ENCODE measurements at regions not wholly inside any gene's neighbourhood (a gene's known extent, or its start where the extent isn't known, plus 50 kb on each side); places are given as distances from the start of the nearest gene placed in this dataset.

GRCh38 chr17:71769850-71770249 lies 351.0 kb upstream of the SOX9 start:
- no peaks in the 10 kb centered on the region for H3K36me3 ChIP-seq (replicated peaks in 1 of 2; ENCODE audit: control extremely low read depth in 1 of 2, control insufficient read depth in 1 of 2, extremely low read depth in 1 of 2, insufficient read depth in 2 of 2, low read length in 1 of 2)
- H3K27me3 ChIP-seq (replicated peaks in 1 of 4; ENCODE audit: control extremely low read depth in 1 of 4, control insufficient read depth in 3 of 4, insufficient read depth in 4 of 4, low read length in 3 of 4): no peaks in the 10 kb centered on the region
- intact Hi-C loops (cut with micrococcal nuclease): no loop called here
- ATAC-seq (ENCODE audit: low read depth) (no peak), DNase-seq (no peak)
- no peak overlapping the region for H2AFZ ChIP-seq (ENCODE audit: insufficient read depth, low read depth, low read length, poor library complexity, severe bottlenecking)
- TF ChIP-seq CTCF (IDR thresholded peaks at IDR 0.05): no peak
- no peak for TF ChIP-seq EZH2 (IDR thresholded peaks at IDR 0.05; ENCODE audit: borderline replicate concordance, insufficient read depth, low read depth, low read length, poor library complexity, severe bottlenecking)
- H3K4me3 ChIP-seq (ENCODE audit: control extremely low read depth in 1 of 5, extremely low read depth in 1 of 5, insufficient read depth in 1 of 5, low read depth in 2 of 5, low read length in 4 of 5): no peak overlapping the region
- 80% methylated on average over 1 of the region's 2 CpGs for WGBS (ENCODE audit: insufficient coverage)
- no peak overlapping the region for H3K27ac Mint-ChIP-seq
- H3K9me3 Mint-ChIP-seq (ENCODE audit: insufficient read depth): no peaks in the 10 kb centered on the region
- no peaks in the 10 kb centered on the region for H3K4me1 Mint-ChIP-seq
- ChIA-PET CTCF (no interaction called here), POLR2A (no interaction called here)
- no peak overlapping the region for H3K9ac ChIP-seq (ENCODE audit: low read length)
- no peaks in the 10 kb centered on the region for H3K79me2 ChIP-seq (ENCODE audit: control insufficient read depth, insufficient read depth, low read length)
- H3K27ac ChIP-seq (ENCODE audit: low read length in 2 of 2): no peak overlapping the region
- H3K4me2 ChIP-seq (replicated peaks; ENCODE audit: low read depth, low read length, poor library complexity, severe bottlenecking): no peak overlapping the region
- no peaks in the 10 kb centered on the region for H3K27me3 Mint-ChIP-seq
- H4K20me1 ChIP-seq (ENCODE audit: control insufficient read depth, insufficient read depth, low read length, poor library complexity, severe bottlenecking): no peaks in the 10 kb centered on the region
- no peak overlapping the region for H3K4me3 Mint-ChIP-seq
- no peaks in the 10 kb centered on the region for H3K4me1 ChIP-seq (ENCODE audit: control insufficient read depth in 2 of 2, insufficient read depth in 2 of 2, low read length in 2 of 2)
- no peaks in the 10 kb centered on the region for H3K9me3 ChIP-seq (ENCODE audit: control extremely low read depth in 1 of 3, control insufficient read depth in 2 of 3, insufficient read depth in 1 of 3, low read length in 2 of 3)

- TF ChIP-seq EZH2 (IDR thresholded peaks at IDR 0.05; ENCODE audit: borderline replicate concordance, insufficient read depth, low read depth, low read length, poor library complexity, severe bottlenecking) (no peak), CTCF (IDR thresholded peaks at IDR 0.05) (no peak)
- Histone ChIP-seq H3K27me3 (replicated peaks in 1 of 4; ENCODE audit: control extremely low read depth in 1 of 4, control insufficient read depth in 3 of 4, insufficient read depth in 4 of 4, low read length in 3 of 4) (no peaks in the 10 kb centered on the region), H3K4me1 (ENCODE audit: control insufficient read depth in 2 of 2, insufficient read depth in 2 of 2, low read length in 2 of 2) (no peaks in the 10 kb centered on the region), H3K9me3 (ENCODE audit: control extremely low read depth in 1 of 3, control insufficient read depth in 2 of 3, insufficient read depth in 1 of 3, low read length in 2 of 3) (no peaks in the 10 kb centered on the region), H3K4me3 (ENCODE audit: control extremely low read depth in 1 of 5, extremely low read depth in 1 of 5, insufficient read depth in 1 of 5, low read depth in 2 of 5, low read length in 4 of 5) (no peak overlapping the region), H3K79me2 (ENCODE audit: control insufficient read depth, insufficient read depth, low read length) (no peaks in the 10 kb centered on the region), H4K20me1 (ENCODE audit: control insufficient read depth, insufficient read depth, low read length, poor library complexity, severe bottlenecking) (no peaks in the 10 kb centered on the region), H3K4me2 (replicated peaks; ENCODE audit: low read depth, low read length, poor library complexity, severe bottlenecking) (no peak overlapping the region), H3K27ac (ENCODE audit: low read length in 2 of 2) (no peak overlapping the region), H3K36me3 (replicated peaks in 1 of 2; ENCODE audit: control extremely low read depth in 1 of 2, control insufficient read depth in 1 of 2, extremely low read depth in 1 of 2, insufficient read depth in 2 of 2, low read length in 1 of 2) (no peaks in the 10 kb centered on the region), H2AFZ (ENCODE audit: insufficient read depth, low read depth, low read length, poor library complexity, severe bottlenecking) (no peak overlapping the region), H3K9ac (ENCODE audit: low read length) (no peak overlapping the region)
- intact Hi-C loops (cut with micrococcal nuclease): no loop called here
- ATAC-seq (ENCODE audit: low read depth) (no peak), DNase-seq (no peak)
- no peaks in the 10 kb centered on the region for H3K27me3 Mint-ChIP-seq
- CTCF ChIA-PET: no interaction called here
- H3K4me1 Mint-ChIP-seq: no peaks in the 10 kb centered on the region
- POLR2A ChIA-PET: no interaction called here
- no peak overlapping the region for H3K4me3 Mint-ChIP-seq
- H3K27ac Mint-ChIP-seq: no peak overlapping the region
- WGBS (ENCODE audit: insufficient coverage): 100% methylated on average over 3 of the region's 6 CpGs
- H3K9me3 Mint-ChIP-seq (ENCODE audit: insufficient read depth): no peaks in the 10 kb centered on the region
These were observed 343.7 kb upstream of the SOX9 start for GRCh38 chr17:71777048-71777640.

Data from B cell (primary cell).